GM23338 (cell line): ENCODE measurements at regions not wholly inside any gene's neighbourhood (a gene's known extent, or its start where the extent isn't known, plus 50 kb on each side); places are given as distances from the start of the nearest gene placed in this dataset.

Experiments used
- ATAC-seq: fragments of 200-7000 bp; cut with Tn5 transposase; 3 replicates; pipeline ENCODE4 v1.9.1; 2020
- DNase-seq: peaks from one replicate; pipeline ENCODE4 v3.0.0-alpha.2; 2015; ENCODE audit warnings: low spot score
- H2AFZ ChIP-seq: fragments of 200-600 bp; sonication (generic); 2 replicates; pipeline ENCODE4 v1.8.0; 2016; ENCODE audit warnings: antibody characterized with exemption, mild to moderate bottlenecking, moderate library complexity
- H3F3A ChIP-seq: fragments of 200-600 bp; sonication (generic); replicated peaks from 2 replicates; pipeline ENCODE4 v1.8.0; 2017; ENCODE audit warnings: antibody characterized with exemption, mixed run types, low read depth
- H3K27ac ChIP-seq: fragments of 200-600 bp; sonication (generic); 2 replicates; pipeline ENCODE4 v1.6.1; 2016; ENCODE audit warnings: low read depth
- H3K27me3 ChIP-seq: fragments of 200-600 bp; sonication (generic); 2 replicates; pipeline ENCODE4 v1.8.0; 2016; ENCODE audit warnings: mild to moderate bottlenecking, mixed run types, moderate library complexity; ENCODE audit not compliant: insufficient read depth
- H3K36me3 ChIP-seq: fragments of 200-600 bp; sonication (generic); 2 replicates; pipeline ENCODE4 v1.8.0; 2016; ENCODE audit warnings: mild to moderate bottlenecking; ENCODE audit not compliant: insufficient read depth
- H3K4me1 ChIP-seq: fragments of 200-600 bp; sonication (generic); 2 replicates; pipeline ENCODE4 v1.8.0; 2016; ENCODE audit warnings: mild to moderate bottlenecking, moderate library complexity; ENCODE audit not compliant: insufficient read depth
- H3K4me2 ChIP-seq: fragments of 200-600 bp; sonication (generic); 2 replicates; pipeline ENCODE4 v1.7.1; 2017; ENCODE audit warnings: mixed run types
- H3K4me3 ChIP-seq: fragments of 200-600 bp; sonication (generic); 2 replicates; pipeline ENCODE4 v1.6.1; 2016; ENCODE audit warnings: mixed run types
- H3K79me2 ChIP-seq: fragments of 200-600 bp; sonication (generic); replicated peaks from 2 replicates; pipeline ENCODE4 v1.8.0; 2017; ENCODE audit warnings: mild to moderate bottlenecking; ENCODE audit not compliant: insufficient read depth
- H3K9me2 ChIP-seq: fragments of 200-600 bp; sonication (generic); 2 replicates; pipeline ENCODE4 v1.8.0; 2017; ENCODE audit not compliant: insufficient read depth
- H4K20me1 ChIP-seq: fragments of 200-600 bp; sonication (generic); replicated peaks from 2 replicates; pipeline ENCODE4 v1.8.0; 2017; ENCODE audit warnings: mild to moderate bottlenecking; ENCODE audit not compliant: insufficient read depth
- H3K27ac Mint-ChIP-seq: 2 replicates; pipeline ENCODE4 v1.8.0; 2020; ENCODE audit warnings: inconsistent platforms, mild to moderate bottlenecking, moderate library complexity, mixed read lengths
- H3K27me3 Mint-ChIP-seq: 3 replicates; pipeline ENCODE4 v1.8.0; 2022; ENCODE audit warnings: low read depth, mild to moderate bottlenecking, moderate library complexity, mixed read lengths, inconsistent platforms; ENCODE audit not compliant: insufficient read depth, poor library complexity
- H3K36me3 Mint-ChIP-seq: 3 replicates; pipeline ENCODE4 v1.8.0; 2021; ENCODE audit warnings: low read depth, mild to moderate bottlenecking, inconsistent platforms, moderate library complexity, mixed read lengths
- H3K4me1 Mint-ChIP-seq: 3 replicates; pipeline ENCODE4 v1.8.0; 2020; ENCODE audit warnings: mild to moderate bottlenecking, inconsistent platforms, mixed read lengths
- H3K4me3 Mint-ChIP-seq: 3 replicates; pipeline ENCODE4 v1.8.0; 2021; ENCODE audit warnings: moderate library complexity, mild to moderate bottlenecking, inconsistent platforms, mixed read lengths
- H3K9me3 Mint-ChIP-seq: 3 replicates; pipeline ENCODE4 v1.8.0; 2020; ENCODE audit warnings: moderate library complexity, mild to moderate bottlenecking, inconsistent platforms, mixed read lengths
- CREB1 ChIP-seq: fragments of 250-450 bp; sonication (Bioruptor Pico); IDR thresholded peaks from 2 replicates; pipeline ENCODE4 v1.5.0; 2020; ENCODE audit warnings: low read depth, mild to moderate bottlenecking, moderate library complexity
- CTCF ChIP-seq, 2 experiments: fragments of 200-600 bp in 1 of 2; sonication (generic) in 1 of 2; conservative IDR thresholded peaks; 2 replicates each; pipeline versions ENCODE4 v1.5.1 to v1.6.1; 2016 to 2017; ENCODE audit warnings: antibody characterized with exemption in 2 of 2, low read depth in 2 of 2, mild to moderate bottlenecking in 2 of 2, moderate library complexity in 1 of 2
- ETS1 ChIP-seq: IDR thresholded peaks from 2 replicates; pipeline ENCODE4 v1.6.1; 2016; ENCODE audit warnings: antibody characterized with exemption
- EZH2 ChIP-seq: fragments of 200-600 bp; sonication (generic); IDR thresholded peaks from one replicate; pipeline ENCODE4 v1.8.0; 2017; ENCODE audit warnings: antibody characterized with exemption, mild to moderate bottlenecking, low read depth; ENCODE audit not compliant: unreplicated experiment
- EZH2phosphoT487 ChIP-seq: fragments of 200-600 bp; sonication (generic); IDR thresholded peaks from one replicate; pipeline ENCODE4 v1.8.1; 2018; ENCODE audit warnings: antibody characterized with exemption; ENCODE audit not compliant: unreplicated experiment
- JUNB ChIP-seq: IDR thresholded peaks from one replicate; pipeline ENCODE4 v1.6.1; 2016; ENCODE audit warnings: antibody characterized with exemption; ENCODE audit not compliant: unreplicated experiment
- NANOG ChIP-seq: IDR thresholded peaks from 2 replicates; pipeline ENCODE4 v1.6.1; 2016; ENCODE audit warnings: antibody characterized with exemption, borderline replicate concordance
- POLR2AphosphoS5 ChIP-seq: IDR thresholded peaks from 2 replicates; pipeline ENCODE4 v1.6.1; 2016; ENCODE audit warnings: antibody characterized with exemption, low read depth
- REST ChIP-seq: IDR thresholded peaks from one replicate; pipeline ENCODE4 v1.6.1; 2018; ENCODE audit warnings: antibody characterized with exemption; ENCODE audit not compliant: unreplicated experiment
- STAT1 ChIP-seq: IDR thresholded peaks from one replicate; pipeline ENCODE4 v1.6.1; 2016; ENCODE audit warnings: antibody characterized with exemption; ENCODE audit not compliant: unreplicated experiment
- ZNF114 ChIP-seq: fragments of 250-450 bp; sonication (Bioruptor Pico); IDR thresholded peaks from 2 replicates; pipeline ENCODE4 v1.5.0; 2020; ENCODE audit warnings: mild to moderate bottlenecking, moderate library complexity
- ZNF331 ChIP-seq: fragments of 250-450 bp; sonication (Bioruptor Pico); IDR thresholded peaks from 2 replicates; pipeline ENCODE4 v1.5.0; 2020; ENCODE audit warnings: low read depth, mild to moderate bottlenecking, moderate library complexity
- ZNF462 ChIP-seq: fragments of 250-450 bp; sonication (Bioruptor Pico); IDR thresholded peaks from 2 replicates; pipeline ENCODE4 v1.5.0; 2020; ENCODE audit warnings: mild to moderate bottlenecking, moderate library complexity

- ATAC-seq, result no peak
Measured at GRCh38 chr2:2749206-2749598, 418.1 kb upstream of the MYT1L start.

More at GRCh38 chr2:2749206-2749598, 418.1 kb upstream of the MYT1L start:
- H3K27me3 Mint-ChIP-seq, result peaks cover 3% of the 10 kb centered on the region
- Histone ChIP-seq H3K4me1 (no peaks in the 10 kb centered on the region), H3K9me2 (no peaks in the 10 kb centered on the region), H2AFZ (no peak overlapping the region), H3F3A (no peaks in the 10 kb centered on the region), H3K79me2 (no peaks in the 10 kb centered on the region), H3K27me3 (no peaks in the 10 kb centered on the region), H3K36me3 (no peaks in the 10 kb centered on the region), H3K27ac (no peak overlapping the region), H3K4me3 (no peak overlapping the region), H3K4me2 (no peak overlapping the region), H4K20me1 (no peaks in the 10 kb centered on the region)
- no peak for DNase-seq
- H3K9me3 Mint-ChIP-seq, result peaks cover 30% of the 10 kb centered on the region
- no peak for TF ChIP-seq CREB1 (CRISPR knock-in tag)
- TF ChIP-seq POLR2AphosphoS5, result no peak
- no peak for TF ChIP-seq CTCF (conservative IDR thresholded peaks at IDR 0.05; ENCODE audit: low read depth in 2 of 2)
- no peak for TF ChIP-seq ZNF462
- no peak for TF ChIP-seq EZH2
- TF ChIP-seq EZH2phosphoT487, result no peak
- no peak for TF ChIP-seq ZNF114 (CRISPR knock-in tag)
- no peak for TF ChIP-seq ZNF331
- TF ChIP-seq NANOG, result no peak
- TF ChIP-seq JUNB, result no peak
- no peak for TF ChIP-seq ETS1
- TF ChIP-seq REST, result no peak
- TF ChIP-seq STAT1, result no peak
- H3K4me1 Mint-ChIP-seq, result peaks cover 2% of the 10 kb centered on the region; the same call in 2 of the 3 replicates
- H3K27ac Mint-ChIP-seq, result no peak overlapping the region
- H3K36me3 Mint-ChIP-seq, result peaks cover 17% of the 10 kb centered on the region
- H3K4me3 Mint-ChIP-seq, result no peak overlapping the region
